Activated effector memory CD4-positive, alpha-beta T cell treated with Interleukin-2 at 50 U/mL for 16 hours (primary cell): ENCODE measurements at regions not wholly inside any gene's neighbourhood (a gene's known extent, or its start where the extent isn't known, plus 50 kb on each side); places are given as distances from the start of the nearest gene placed in this dataset.

Experiments used
- DNase-seq: peaks from one replicate; pipeline ENCODE4 v3.0.0-alpha.2; 2020

DNA sequence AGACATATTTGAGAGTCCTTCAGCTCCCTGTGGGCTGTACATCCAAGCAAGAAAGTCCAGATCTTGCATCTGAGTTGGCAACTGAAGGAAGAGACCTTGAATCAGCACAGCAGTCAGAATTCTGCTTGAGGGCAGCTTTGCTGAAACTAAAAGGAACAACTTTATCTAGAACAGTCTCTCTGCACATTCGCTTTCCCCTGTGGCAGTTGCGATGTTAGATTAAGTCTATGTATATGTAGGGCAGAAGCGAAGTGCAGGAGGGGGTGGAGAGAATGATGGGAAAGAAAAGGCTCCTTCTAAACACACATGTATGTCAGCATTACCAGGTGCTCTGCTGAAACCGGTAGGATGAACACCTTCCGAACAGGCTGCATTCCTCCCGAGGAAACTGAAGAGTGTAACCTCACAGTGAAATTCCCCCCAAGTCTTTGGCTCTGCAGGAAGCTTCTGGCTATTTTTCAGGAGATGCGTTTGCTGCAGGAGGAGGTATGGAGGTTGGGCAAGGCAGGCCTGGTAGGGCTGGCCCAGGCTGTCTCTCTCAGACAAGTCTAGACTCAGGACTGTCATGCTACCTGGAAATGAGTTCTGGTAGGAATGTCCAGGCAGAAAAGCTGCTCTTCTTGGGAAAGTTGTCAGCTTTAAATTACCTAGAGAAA lies 70.0 kb upstream of the ATL2 start:
- DNase-seq, result no peak

DNA sequence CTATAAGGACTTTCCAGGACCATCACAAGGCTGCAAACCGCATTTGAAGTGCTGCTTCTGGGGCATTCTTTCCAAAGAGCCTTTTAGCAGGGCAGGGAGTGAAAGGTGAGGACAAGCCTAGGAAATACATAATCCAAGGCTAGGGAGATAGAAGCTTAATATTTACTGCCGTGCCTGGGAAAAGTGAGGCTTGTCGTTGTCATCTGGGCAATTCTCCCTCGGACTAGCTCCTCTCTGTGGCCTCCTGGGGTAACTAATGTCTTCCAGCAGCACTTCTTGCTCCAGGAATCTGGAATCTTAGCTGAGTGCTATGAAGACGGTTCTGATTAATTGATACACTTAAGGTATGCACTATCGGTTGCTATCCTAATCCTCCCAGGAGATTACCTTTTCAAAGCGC lies 69.3 kb upstream of the ATL2 start:
- no peak for DNase-seq

GRCh38 chr2:38444247-38444646 lies 67.2 kb upstream of the ATL2 start:
- DNase-seq, result no peak

DNA sequence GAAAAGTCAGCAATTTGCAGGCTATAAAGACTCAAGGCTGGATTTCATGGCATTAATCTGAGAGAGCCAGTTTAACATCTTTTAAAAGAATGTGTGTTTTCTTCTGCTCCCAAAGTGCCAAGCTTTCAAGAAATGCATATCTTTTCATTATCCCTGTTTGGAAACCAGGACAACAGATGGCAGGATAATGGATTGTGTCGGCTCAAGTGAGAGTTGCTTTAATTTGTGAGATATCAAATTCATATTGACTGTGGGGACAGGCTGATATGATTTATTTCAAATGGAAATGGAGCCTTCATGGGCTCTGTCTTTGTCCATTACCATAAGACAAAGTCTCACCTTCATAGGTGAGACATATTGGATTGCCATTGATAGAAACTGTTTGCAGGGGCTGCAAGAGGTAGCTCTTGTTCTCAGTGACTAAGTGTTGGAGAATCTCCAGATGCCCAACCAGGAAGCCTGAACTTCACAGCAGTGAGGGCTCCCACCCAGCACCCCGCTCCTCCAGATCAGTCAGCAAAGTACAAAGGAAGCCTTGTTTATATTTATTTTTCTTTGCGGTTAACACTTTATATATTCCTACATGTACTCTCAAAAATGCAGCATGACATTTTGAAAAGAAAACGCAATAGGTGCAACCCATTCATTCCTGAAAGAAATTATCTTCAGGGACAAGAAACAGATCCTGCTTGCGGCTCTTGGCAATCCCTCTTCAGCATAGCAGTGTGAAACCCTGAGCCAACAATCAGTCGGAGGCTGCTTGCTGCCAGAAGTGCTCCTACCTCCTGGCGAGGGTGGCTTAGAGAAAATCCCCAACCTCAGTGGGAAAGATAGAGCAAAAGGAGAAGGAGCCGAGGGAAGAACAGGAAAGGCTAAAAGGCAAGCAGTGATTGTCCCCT lies 65.8 kb upstream of the ATL2 start:
- no peak for DNase-seq

- DNase-seq, result no peak
Observed at GRCh38 chr2:38441346-38441745, 64.3 kb upstream of the ATL2 start.

- no peak for DNase-seq
Observed at GRCh38 chr2:38440655-38441054, 63.6 kb upstream of the ATL2 start.

- DNase-seq, result no peak
Observed at GRCh38 chr2:38439863-38440262, 62.8 kb upstream of the ATL2 start.

DNA sequence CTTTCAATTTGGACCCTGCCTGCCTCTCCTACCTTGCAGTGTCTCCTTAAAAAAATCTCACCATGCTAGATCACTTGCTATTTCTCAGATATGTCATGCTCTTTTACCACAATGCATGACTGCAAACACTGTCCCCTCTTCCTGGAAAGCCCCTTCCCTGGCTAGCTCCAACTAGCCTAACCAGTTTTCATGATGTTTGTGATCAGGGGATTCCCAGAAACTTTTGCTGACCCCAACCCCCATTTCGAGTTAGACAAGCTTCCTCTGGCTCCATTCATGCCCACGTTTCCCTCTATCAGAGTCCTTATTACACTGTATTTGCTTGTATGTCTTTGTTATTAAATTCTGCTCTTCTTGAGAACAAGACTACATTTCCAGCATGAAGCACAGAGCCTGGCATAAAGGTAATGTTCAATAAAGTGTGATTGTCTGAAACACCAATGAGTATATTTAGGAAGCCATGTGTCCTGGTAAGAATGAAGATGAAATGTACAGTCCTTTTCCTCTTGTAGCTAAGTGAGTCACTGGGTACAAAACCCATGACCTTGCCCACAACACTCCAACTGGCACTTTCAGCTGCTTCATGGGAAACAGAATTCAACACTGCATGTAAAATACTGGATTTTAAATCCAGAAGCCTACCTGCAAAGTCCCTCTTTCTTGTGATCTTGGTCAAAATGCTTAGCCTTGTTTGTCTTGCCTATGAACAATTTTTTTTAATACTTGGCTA lies 62.0 kb upstream of the ATL2 start:
- no peak for DNase-seq

- no peak for DNase-seq
Observed at GRCh38 chr2:38438133-38438882, 61.2 kb upstream of the ATL2 start.

DNA sequence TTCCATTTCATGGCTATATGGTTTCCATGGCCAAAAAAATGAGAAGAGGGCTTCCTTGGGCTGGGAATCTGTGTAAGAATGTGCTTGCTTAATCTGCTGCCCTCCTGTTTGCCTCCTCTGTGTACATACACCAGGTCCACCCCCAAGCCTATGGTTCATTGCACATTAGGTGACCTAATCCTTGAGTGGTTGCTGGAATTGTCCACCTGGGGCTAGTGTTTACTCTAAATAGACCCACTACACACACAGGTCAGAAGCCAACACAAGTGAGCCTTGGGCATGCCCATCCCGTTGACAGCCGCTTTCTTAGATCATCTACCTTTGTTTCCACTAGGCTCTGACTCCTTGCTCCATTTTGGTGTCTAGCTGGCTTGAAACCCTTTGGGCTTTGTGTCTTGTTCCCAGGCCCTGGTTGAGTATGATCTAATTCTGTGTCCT lies 59.2 kb upstream of the ATL2 start:
- no peak for DNase-seq

GRCh38 chr2:38435775-38436174 lies 58.7 kb upstream of the ATL2 start:
- DNase-seq, result no peak

DNA sequence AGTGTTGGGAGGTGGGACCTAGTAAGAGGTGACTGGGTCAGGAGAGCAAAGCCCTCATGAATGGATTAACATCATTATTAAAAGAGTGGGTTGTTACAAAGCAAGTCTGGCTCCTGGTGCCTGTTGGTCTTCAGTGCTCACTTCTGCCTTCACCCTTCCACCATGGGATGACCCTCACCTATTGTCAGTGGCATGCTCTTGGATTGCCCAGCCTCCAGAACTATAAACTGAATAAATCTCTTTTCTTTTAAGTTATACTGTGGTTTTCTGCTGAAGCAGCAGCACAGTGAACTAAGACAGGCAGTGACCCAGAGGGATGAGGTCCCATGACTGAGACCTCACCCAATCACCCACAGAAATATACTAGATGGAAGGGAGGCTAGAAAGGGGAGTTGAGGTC lies 57.5 kb upstream of the ATL2 start:
- DNase-seq, result no peak

DNA sequence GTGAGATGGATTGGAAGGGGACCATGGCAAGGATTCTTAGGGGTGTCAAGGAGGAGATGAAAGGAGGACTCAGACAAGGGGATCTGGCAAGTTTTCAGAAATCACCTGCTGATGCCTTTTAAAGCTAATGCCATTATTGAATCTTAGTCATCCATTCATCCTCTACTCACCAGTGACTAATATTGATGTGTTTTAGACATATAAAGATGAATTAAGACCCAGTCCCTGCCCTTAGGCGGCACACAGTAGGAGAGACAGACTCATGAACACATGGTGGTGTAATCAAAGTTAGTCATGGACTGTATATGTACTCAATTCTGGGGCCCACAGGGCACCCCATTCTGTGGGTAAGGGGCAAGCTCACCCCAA lies 56.5 kb upstream of the ATL2 start:
- no peak for DNase-seq

- no peak for DNase-seq
Observed at GRCh38 chr2:38432820-38433606, 55.9 kb upstream of the ATL2 start.

DNA sequence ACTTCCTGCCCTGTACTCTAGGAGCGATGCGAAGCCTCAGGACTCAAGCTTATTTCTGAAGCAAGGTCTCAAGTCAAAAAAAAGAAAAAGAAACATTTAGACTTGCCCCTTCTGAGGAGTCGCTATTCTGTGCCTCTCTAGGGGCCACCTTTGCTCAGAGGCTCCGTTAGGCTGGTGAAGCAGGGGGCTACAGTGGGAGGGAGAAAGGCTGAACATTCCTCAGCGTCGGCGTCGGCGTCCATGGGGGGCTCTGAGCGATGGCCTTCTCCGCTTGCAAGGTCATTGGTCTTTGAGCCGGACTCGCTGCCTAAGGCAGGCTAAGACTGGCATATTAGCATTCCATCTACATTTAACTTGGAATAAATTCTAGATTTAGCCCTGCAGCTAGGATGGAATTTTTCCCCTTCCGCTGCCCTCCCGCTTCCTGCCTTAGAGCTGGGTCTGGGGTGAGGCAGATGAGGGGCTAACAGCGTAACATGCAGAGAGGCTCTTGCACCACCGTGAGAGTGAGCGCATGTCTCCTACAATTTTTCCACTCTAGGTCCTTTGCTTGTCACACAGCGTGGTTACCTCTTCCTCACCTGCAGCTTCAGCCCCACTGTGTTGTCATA lies 53.6 kb upstream of the ATL2 start:
- DNase-seq, result no peak

DNA sequence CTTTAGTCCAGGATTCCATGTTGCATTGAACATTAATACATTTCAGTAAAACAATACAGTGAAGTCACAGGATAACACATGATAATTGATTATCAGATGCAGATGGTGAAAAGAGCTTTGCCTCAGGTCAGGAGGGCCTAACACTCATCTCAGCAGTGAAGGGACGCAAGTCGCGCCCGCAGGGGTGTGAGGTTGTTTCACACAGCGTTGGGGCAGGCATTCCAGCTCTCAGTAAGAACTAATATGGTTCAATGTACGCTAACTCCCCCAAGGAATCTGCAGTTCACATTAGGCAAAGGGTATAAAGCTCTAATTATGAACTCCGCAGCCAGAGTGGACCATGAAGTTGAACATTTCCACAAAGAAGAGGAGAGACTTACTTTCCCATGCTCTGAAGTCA lies 53.1 kb upstream of the ATL2 start:
- DNase-seq, result no peak

- no peak for DNase-seq
Observed at GRCh38 chr2:38427936-38428335, 50.9 kb upstream of the ATL2 start.

- DNase-seq, result no peak
Observed at GRCh38 chr2:38427054-38427453, 50.0 kb upstream of the ATL2 start.
